ENCODE measurements at regions not wholly inside any gene's neighbourhood (a gene's known extent, or its start where the extent isn't known, plus 50 kb on each side); places are given as distances from the start of the nearest gene placed in this dataset.

- Mint-ChIP-seq H3K27ac (no peak overlapping the region), H3K36me3 (ENCODE audit: insufficient read depth) (no peaks in the 10 kb centered on the region), H3K27me3 (no peaks in the 10 kb centered on the region), H3K4me3 (ENCODE audit: low read depth) (no peak overlapping the region), H3K9me3 (ENCODE audit: low read depth) (no peaks in the 10 kb centered on the region), H3K4me1 (ENCODE audit: low read depth) (peaks cover 3% of the 10 kb centered on the region)
- no peak for DNase-seq (ENCODE audit: low spot score, unreplicated experiment)
- no peak for TF ChIP-seq CTCF (IDR thresholded peaks at IDR 0.05; ENCODE audit: unreplicated experiment)
These were observed 255.1 kb downstream of the PTPRC start for GRCh38 chr1:198893763-198894444.

GRCh38 chr1:198901266-198901665 lies 262.4 kb downstream of the PTPRC start:
- no peak for DNase-seq (ENCODE audit: low spot score, unreplicated experiment)
- Mint-ChIP-seq H3K9me3 (ENCODE audit: low read depth) (no peaks in the 10 kb centered on the region), H3K27me3 (no peaks in the 10 kb centered on the region), H3K27ac (no peak overlapping the region), H3K4me3 (ENCODE audit: low read depth) (no peak overlapping the region), H3K4me1 (ENCODE audit: low read depth) (peaks cover 13% of the 10 kb centered on the region), H3K36me3 (ENCODE audit: insufficient read depth) (no peaks in the 10 kb centered on the region)
- TF ChIP-seq CTCF (IDR thresholded peaks at IDR 0.05; ENCODE audit: unreplicated experiment) = no peak

GRCh38 chr1:198902655-198903054 lies 263.8 kb downstream of the PTPRC start:
- no peak for DNase-seq (ENCODE audit: low spot score, unreplicated experiment)
- Mint-ChIP-seq H3K36me3 (ENCODE audit: insufficient read depth) (no peaks in the 10 kb centered on the region), H3K4me3 (ENCODE audit: low read depth) (no peak overlapping the region), H3K27ac (peak overlapping the region; percentile 50), H3K4me1 (ENCODE audit: low read depth) (peaks cover 13% of the 10 kb centered on the region), H3K27me3 (no peaks in the 10 kb centered on the region), H3K9me3 (ENCODE audit: low read depth) (no peaks in the 10 kb centered on the region)
- no peak for TF ChIP-seq CTCF (IDR thresholded peaks at IDR 0.05; ENCODE audit: unreplicated experiment)

GRCh38 chr1:198903203-198903602 lies 264.4 kb downstream of the PTPRC start:
- TF ChIP-seq CTCF (IDR thresholded peaks at IDR 0.05; ENCODE audit: unreplicated experiment) = no peak
- Mint-ChIP-seq H3K27ac (peak overlapping the region; percentile 50), H3K9me3 (ENCODE audit: low read depth) (no peaks in the 10 kb centered on the region), H3K4me3 (ENCODE audit: low read depth) (no peak overlapping the region), H3K4me1 (ENCODE audit: low read depth) (peaks cover 13% of the 10 kb centered on the region), H3K27me3 (no peaks in the 10 kb centered on the region), H3K36me3 (ENCODE audit: insufficient read depth) (no peaks in the 10 kb centered on the region)
- DNase-seq (ENCODE audit: low spot score, unreplicated experiment) = no peak

- no peak for TF ChIP-seq CTCF (IDR thresholded peaks at IDR 0.05; ENCODE audit: unreplicated experiment)
- H3K4me1 Mint-ChIP-seq (ENCODE audit: low read depth) = peaks cover 13% of the 10 kb centered on the region
- H3K27me3 Mint-ChIP-seq = no peaks in the 10 kb centered on the region
- no peaks in the 10 kb centered on the region for H3K36me3 Mint-ChIP-seq (ENCODE audit: insufficient read depth)
- no peaks in the 10 kb centered on the region for H3K9me3 Mint-ChIP-seq (ENCODE audit: low read depth)
- DNase-seq (ENCODE audit: low spot score, unreplicated experiment) = no peak
- no peak overlapping the region for H3K4me3 Mint-ChIP-seq (ENCODE audit: low read depth)
- no peak overlapping the region for H3K27ac Mint-ChIP-seq
These were observed 264.8 kb downstream of the PTPRC start for GRCh38 chr1:198903621-198904020.
